Sigmoid colon (tissue), 4 donors: ENCODE measurements at regions not wholly inside any gene's neighbourhood (a gene's known extent, or its start where the extent isn't known, plus 50 kb on each side); places are given as distances from the start of the nearest gene placed in this dataset.

Source experiments
- EP300 ChIP-seq, 4 donors: sonication (generic); formaldehyde crosslinking; IDR thresholded peaks; one replicate each; pipeline ENCODE4 v1.6.1; 2017; ENCODE audit warnings: antibody characterized with exemption in 4 of 4
- POLR2A ChIP-seq, 2 donors: fragments of 450-650 bp; IDR thresholded peaks; one replicate each; pipeline ENCODE4 v1.6.1; 2016; ENCODE audit warnings: antibody characterized with exemption in 2 of 2, mild to moderate bottlenecking in 2 of 2, moderate library complexity in 2 of 2
- POLR2AphosphoS5 ChIP-seq, 4 donors: sonication (generic); formaldehyde crosslinking; IDR thresholded peaks; one replicate each; pipeline ENCODE4 v1.6.1; 2017; ENCODE audit warnings: antibody characterized with exemption in 4 of 4
- TF ChIP-seq, protein P1 (sequence below), 4 experiments: fragments of 450-650 bp in 3 of 4; fragments of 200-600 bp in 1 of 4; IDR thresholded peaks; one replicate each; pipeline ENCODE4 v1.5.1; 2016 to 2019; ENCODE audit warnings: antibody characterized with exemption in 4 of 4, mild to moderate bottlenecking in 3 of 4, moderate library complexity in 2 of 4

GRCh38 chr5:4058899-4059298 lies 463.3 kb downstream of the IRX1 start:
- TF ChIP-seq, protein P1, sequence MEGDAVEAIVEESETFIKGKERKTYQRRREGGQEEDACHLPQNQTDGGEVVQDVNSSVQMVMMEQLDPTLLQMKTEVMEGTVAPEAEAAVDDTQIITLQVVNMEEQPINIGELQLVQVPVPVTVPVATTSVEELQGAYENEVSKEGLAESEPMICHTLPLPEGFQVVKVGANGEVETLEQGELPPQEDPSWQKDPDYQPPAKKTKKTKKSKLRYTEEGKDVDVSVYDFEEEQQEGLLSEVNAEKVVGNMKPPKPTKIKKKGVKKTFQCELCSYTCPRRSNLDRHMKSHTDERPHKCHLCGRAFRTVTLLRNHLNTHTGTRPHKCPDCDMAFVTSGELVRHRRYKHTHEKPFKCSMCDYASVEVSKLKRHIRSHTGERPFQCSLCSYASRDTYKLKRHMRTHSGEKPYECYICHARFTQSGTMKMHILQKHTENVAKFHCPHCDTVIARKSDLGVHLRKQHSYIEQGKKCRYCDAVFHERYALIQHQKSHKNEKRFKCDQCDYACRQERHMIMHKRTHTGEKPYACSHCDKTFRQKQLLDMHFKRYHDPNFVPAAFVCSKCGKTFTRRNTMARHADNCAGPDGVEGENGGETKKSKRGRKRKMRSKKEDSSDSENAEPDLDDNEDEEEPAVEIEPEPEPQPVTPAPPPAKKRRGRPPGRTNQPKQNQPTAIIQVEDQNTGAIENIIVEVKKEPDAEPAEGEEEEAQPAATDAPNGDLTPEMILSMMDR (IDR thresholded peaks at IDR 0.05) = no peak
- TF ChIP-seq POLR2A (IDR thresholded peaks at IDR 0.05) = no peak
- TF ChIP-seq EP300 (IDR thresholded peaks at IDR 0.05) = no peak
- TF ChIP-seq POLR2AphosphoS5 (IDR thresholded peaks at IDR 0.05) = no peak
